Upper lobe of right lung (tissue), 1 donor: ENCODE measurements at regions not wholly inside any gene's neighbourhood (a gene's known extent, or its start where the extent isn't known, plus 50 kb on each side); places are given as distances from the start of the nearest gene placed in this dataset.
A peak's percentile ranks its signal among the peaks of the same experiment; 100 is the strongest.

Experiments
- ATAC-seq: fragments of 200-7000 bp; cut with Tn5 transposase; one replicate; pipeline ENCODE4 v1.9.1; 2020; ENCODE audit warnings: mild to moderate bottlenecking, moderate library complexity
- DNase-seq: peaks from one replicate; pipeline ENCODE4 v3.0.0-alpha.2; 2020
- H3K27ac ChIP-seq: fragments of 200-600 bp; one replicate; pipeline ENCODE4 v1.8.0; 2022
- H3K27me3 ChIP-seq: fragments of 200-600 bp; one replicate; pipeline ENCODE4 v1.8.0; 2022; ENCODE audit warnings: mild to moderate bottlenecking
- H3K36me3 ChIP-seq: fragments of 200-600 bp; one replicate; pipeline ENCODE4 v1.8.0; 2022
- H3K4me1 ChIP-seq: fragments of 200-600 bp; one replicate; pipeline ENCODE4 v1.8.0; 2022
- H3K4me3 ChIP-seq: fragments of 200-600 bp; one replicate; pipeline ENCODE4 v1.8.0; 2022; ENCODE audit warnings: mild to moderate bottlenecking
- H3K9me3 ChIP-seq: fragments of 200-600 bp; one replicate; pipeline ENCODE4 v1.8.0; 2022
- intact Hi-C: fragments of 100-400 bp; cut with DNase I; formaldehyde crosslinking; loops from one replicate; pipeline ENCODE4 v1.11.0; 2022
- TF ChIP-seq, protein P1 (sequence below): fragments of 200-600 bp; IDR thresholded peaks from one replicate; pipeline ENCODE4 v1.8.0; 2022; ENCODE audit warnings: antibody characterized with exemption
- donor health status: DM: no; HTN: yes; CAD: no; lungs with severe emphysema.

DNA sequence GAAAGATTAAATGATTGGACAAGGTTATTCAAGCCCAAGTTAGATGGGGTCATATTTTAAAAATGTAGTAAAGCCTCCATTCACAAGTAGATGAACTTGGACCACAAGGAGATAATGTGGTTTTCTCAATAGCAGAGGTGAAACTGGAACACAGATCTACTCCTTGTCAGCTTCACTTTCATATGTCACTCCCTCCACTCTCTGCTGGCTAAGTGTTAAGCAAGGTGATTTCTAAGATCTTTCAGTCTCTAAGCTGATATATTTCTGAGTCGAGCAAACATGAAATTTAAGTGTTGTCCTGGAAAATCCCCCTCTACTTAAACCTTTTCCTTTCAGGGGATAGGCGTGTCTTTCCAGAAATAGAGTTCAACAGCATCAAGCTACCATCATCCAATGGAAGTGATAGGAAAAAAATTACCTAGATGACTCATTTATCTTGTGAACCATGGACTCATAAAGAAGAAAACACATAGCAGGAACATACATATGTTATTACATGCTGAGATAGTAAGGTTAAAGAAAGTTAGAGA, 275.0 kb downstream of the PTEN start:
- intact Hi-C loops = no loop called here
- H3K27me3 ChIP-seq = no peaks in the 10 kb centered on the region
- no peaks in the 10 kb centered on the region for H3K36me3 ChIP-seq
- ATAC-seq (no peak), DNase-seq (no peak)
- H3K4me1 ChIP-seq = no peaks in the 10 kb centered on the region
- H3K27ac ChIP-seq = no peak overlapping the region
- TF ChIP-seq, protein P1, sequence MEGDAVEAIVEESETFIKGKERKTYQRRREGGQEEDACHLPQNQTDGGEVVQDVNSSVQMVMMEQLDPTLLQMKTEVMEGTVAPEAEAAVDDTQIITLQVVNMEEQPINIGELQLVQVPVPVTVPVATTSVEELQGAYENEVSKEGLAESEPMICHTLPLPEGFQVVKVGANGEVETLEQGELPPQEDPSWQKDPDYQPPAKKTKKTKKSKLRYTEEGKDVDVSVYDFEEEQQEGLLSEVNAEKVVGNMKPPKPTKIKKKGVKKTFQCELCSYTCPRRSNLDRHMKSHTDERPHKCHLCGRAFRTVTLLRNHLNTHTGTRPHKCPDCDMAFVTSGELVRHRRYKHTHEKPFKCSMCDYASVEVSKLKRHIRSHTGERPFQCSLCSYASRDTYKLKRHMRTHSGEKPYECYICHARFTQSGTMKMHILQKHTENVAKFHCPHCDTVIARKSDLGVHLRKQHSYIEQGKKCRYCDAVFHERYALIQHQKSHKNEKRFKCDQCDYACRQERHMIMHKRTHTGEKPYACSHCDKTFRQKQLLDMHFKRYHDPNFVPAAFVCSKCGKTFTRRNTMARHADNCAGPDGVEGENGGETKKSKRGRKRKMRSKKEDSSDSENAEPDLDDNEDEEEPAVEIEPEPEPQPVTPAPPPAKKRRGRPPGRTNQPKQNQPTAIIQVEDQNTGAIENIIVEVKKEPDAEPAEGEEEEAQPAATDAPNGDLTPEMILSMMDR = no peak
- no peaks in the 10 kb centered on the region for H3K9me3 ChIP-seq
- no peak overlapping the region for H3K4me3 ChIP-seq

DNA sequence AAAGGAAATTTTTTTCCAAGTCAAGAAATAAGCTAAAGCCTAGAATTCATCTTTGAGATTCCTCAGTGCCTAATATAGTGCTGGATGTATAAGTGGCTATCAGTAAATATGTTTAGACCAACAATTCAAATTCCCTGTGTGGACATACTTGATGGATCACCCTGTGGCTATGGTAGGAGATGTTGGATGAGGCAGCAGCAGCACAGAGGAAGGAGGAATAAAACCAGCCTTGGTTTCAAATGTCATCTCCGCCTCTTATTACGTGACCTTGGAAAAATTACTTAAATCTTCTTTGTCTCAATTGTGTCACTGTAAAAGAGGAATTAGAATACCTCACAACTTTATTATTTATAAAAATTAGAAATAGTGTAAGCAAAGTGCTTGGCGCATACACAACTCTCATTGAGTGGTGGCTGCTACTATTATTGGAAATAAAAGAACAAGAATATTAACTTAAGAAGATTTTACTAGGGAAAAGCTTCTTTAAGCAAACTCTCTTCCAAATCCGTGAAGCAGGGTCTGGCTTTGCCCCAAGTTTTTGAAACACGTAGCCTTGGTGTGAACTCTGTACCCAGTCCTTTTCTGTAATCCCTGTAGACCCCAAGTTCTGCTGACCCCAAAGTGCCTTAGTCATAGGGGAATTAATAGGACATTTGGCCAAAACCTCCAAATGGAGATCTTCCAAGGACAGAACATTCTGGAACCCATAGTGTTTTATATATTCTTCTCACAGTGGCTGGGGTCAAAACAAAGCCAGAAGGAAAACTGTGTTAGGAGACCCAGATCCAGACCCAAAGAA, 283.8 kb downstream of the PTEN start:
- Histone ChIP-seq H3K9me3 (no peaks in the 10 kb centered on the region), H3K36me3 (no peaks in the 10 kb centered on the region), H3K27me3 (no peaks in the 10 kb centered on the region), H3K4me1 (no peaks in the 10 kb centered on the region), H3K4me3 (no peak overlapping the region), H3K27ac (no peak overlapping the region)
- no peak for DNase-seq
- TF ChIP-seq, protein P1 = no peak
- intact Hi-C loops = no loop called here
- no peak for ATAC-seq

DNA sequence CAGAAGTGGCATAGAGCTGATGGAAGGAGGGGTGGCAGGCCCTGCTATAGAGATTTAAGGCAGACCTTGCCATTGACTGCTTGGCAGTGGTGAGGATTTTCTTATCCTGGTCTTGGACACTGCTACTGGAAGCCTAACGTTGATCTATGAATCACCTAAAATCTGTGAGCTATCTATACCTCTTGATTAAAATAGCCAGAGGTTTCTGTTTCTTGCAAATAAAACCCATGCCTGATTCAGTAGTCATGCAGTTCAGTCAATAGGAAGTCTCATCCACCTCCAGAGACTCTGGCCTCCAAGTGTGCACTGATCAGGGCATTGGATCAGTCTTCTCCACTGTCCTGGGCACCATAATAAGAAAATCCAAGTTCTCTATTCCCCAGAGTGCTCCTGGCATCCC, 286.5 kb downstream of the PTEN start:
- TF ChIP-seq, protein P1 = no peak
- H3K4me1 ChIP-seq = no peaks in the 10 kb centered on the region
- intact Hi-C loops = no loop called here
- DNase-seq (no peak), ATAC-seq (no peak)
- no peaks in the 10 kb centered on the region for H3K9me3 ChIP-seq
- H3K27me3 ChIP-seq = no peaks in the 10 kb centered on the region
- H3K27ac ChIP-seq = no peak overlapping the region
- no peaks in the 10 kb centered on the region for H3K36me3 ChIP-seq
- H3K4me3 ChIP-seq = no peak overlapping the region

DNA sequence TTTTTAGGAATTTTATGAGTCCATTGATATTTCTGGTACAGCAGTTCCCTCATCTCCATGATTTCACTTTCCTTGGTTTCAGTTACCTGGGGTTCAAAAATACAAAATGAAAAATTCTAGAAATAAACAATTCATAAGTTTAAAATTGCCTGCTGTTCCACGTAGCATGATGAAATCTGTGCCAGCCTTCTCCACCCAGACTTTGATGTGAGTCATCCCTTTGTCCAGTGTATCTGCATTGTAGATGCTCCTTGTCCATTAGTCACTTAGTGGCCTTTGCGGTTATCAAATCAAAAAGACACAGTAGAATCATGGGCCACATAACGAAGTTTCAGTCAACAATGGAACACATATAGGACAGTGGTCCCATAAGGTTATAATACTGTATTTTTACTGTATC, 286.9 kb downstream of the PTEN start:
- H3K9me3 ChIP-seq = no peaks in the 10 kb centered on the region
- intact Hi-C loops = no loop called here
- H3K4me3 ChIP-seq = no peak overlapping the region
- no peaks in the 10 kb centered on the region for H3K4me1 ChIP-seq
- no peak for DNase-seq
- H3K27me3 ChIP-seq = no peaks in the 10 kb centered on the region
- H3K36me3 ChIP-seq = no peaks in the 10 kb centered on the region
- TF ChIP-seq, protein P1 = no peak
- no peak overlapping the region for H3K27ac ChIP-seq
- no peak for ATAC-seq

DNA sequence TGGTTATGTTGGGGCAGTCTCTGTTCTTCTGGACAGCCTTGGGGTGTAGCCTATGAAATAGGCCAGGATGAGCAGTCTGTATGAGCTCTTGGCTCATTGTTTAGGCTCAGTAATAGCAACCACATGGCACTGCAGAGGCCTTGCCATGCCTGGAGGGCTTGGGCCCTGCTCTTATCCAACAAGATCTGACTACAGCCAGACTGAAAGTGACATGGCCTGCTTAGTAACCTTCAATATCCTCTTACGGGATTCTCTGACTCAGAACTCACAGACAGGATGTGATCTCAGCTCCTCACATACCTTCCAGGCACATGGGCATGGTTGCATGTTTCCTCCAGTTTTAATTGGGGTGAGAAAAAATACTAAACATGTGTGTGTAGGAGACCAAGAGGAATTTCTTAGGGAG, 289.3 kb downstream of the PTEN start:
- DNase-seq (no peak), ATAC-seq (peak; percentile 42)
- peaks cover 10% of the 10 kb centered on the region for H3K4me1 ChIP-seq
- no peaks in the 10 kb centered on the region for H3K9me3 ChIP-seq
- H3K4me3 ChIP-seq = no peak overlapping the region
- no peaks in the 10 kb centered on the region for H3K27me3 ChIP-seq
- intact Hi-C loops = no loop called here
- H3K27ac ChIP-seq = no peak overlapping the region
- no peaks in the 10 kb centered on the region for H3K36me3 ChIP-seq
- TF ChIP-seq, protein P1 = no peak
